WI38 (cell line): ENCODE measurements at regions not wholly inside any gene's neighbourhood (a gene's known extent, or its start where the extent isn't known, plus 50 kb on each side); places are given as distances from the start of the nearest gene placed in this dataset.

Experiments
- H3K4me3 ChIP-seq: 2 replicates; pipeline ENCODE4 v1.5.1; 2011; ENCODE audit warnings: low read depth, mild to moderate bottlenecking, control low read depth, low read length
- TF ChIP-seq, protein P1 (sequence below): IDR thresholded peaks from 2 replicates; pipeline ENCODE4 v1.5.1; 2012; ENCODE audit warnings: low read depth, mild to moderate bottlenecking, control low read depth, low read length

GRCh38 chr15:37223089-37223488 is 122.7 kb upstream of the MEIS2 start:
- TF ChIP-seq, protein P1, sequence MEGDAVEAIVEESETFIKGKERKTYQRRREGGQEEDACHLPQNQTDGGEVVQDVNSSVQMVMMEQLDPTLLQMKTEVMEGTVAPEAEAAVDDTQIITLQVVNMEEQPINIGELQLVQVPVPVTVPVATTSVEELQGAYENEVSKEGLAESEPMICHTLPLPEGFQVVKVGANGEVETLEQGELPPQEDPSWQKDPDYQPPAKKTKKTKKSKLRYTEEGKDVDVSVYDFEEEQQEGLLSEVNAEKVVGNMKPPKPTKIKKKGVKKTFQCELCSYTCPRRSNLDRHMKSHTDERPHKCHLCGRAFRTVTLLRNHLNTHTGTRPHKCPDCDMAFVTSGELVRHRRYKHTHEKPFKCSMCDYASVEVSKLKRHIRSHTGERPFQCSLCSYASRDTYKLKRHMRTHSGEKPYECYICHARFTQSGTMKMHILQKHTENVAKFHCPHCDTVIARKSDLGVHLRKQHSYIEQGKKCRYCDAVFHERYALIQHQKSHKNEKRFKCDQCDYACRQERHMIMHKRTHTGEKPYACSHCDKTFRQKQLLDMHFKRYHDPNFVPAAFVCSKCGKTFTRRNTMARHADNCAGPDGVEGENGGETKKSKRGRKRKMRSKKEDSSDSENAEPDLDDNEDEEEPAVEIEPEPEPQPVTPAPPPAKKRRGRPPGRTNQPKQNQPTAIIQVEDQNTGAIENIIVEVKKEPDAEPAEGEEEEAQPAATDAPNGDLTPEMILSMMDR, result no peak
- no peak overlapping the region for H3K4me3 ChIP-seq

DNA sequence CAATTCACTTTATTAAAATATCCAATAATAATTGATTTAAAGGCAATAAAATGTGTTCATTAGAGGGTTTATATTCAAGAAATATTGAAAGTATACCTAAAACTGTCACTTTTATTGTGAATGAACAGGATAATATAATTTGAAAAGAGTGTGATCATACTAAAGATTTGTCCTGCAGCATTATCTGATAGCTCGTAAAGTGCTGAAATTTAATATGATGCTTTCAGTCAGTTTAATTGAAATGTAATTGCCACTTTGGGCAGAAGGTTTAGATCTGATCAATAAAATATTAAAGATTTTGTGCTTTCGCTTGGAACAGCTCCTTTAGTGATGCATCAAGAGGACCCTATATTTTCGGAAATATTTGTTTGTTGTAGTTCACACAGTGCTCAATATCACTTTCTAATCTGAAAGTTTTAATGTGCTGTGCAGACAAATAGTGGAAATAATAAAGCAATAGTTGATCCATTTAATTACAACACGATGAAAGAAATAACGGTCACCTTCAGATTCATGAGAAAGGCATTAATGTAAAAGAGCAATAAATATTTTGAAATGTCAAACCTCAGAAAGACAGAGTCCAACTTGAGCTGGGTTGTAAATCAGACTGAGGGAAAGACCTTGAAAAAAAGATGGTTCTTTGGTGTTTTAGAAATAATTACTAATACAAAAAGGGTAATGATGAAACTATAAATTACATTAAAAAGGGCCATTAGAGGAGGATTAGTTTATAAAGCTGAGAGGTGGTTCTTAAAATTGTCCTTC is 129.7 kb upstream of the MEIS2 start:
- TF ChIP-seq, protein P1, result no peak
- H3K4me3 ChIP-seq, result no peak overlapping the region

GRCh38 chr15:37245358-37245757 is 145.0 kb upstream of the MEIS2 start:
- no peak overlapping the region for H3K4me3 ChIP-seq
- TF ChIP-seq, protein P1, result no peak

DNA sequence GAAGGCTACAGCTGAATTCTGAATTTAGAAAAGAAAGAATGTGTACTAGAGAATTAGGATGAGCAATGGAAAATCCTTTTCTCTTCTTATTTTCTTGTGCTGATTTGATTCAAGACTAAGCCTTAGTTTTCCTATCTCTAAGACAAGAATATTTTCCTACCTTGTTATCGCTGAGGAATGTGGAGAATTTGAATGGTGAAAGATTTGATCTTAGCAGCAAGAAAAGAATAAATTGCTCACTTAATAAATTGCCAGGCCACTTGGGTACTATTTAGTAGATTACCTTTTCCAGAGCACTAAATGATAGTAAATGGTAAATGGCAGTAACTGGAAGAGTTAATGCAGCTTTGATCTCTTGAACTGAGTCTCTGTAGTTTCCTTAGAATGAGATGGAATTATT is 145.7 kb upstream of the MEIS2 start:
- TF ChIP-seq, protein P1, result no peak
- H3K4me3 ChIP-seq, result no peak overlapping the region

- H3K4me3 ChIP-seq, result no peak overlapping the region
- TF ChIP-seq, protein P1, result no peak
These were observed 146.5 kb upstream of the MEIS2 start for GRCh38 chr15:37246856-37247255.

DNA sequence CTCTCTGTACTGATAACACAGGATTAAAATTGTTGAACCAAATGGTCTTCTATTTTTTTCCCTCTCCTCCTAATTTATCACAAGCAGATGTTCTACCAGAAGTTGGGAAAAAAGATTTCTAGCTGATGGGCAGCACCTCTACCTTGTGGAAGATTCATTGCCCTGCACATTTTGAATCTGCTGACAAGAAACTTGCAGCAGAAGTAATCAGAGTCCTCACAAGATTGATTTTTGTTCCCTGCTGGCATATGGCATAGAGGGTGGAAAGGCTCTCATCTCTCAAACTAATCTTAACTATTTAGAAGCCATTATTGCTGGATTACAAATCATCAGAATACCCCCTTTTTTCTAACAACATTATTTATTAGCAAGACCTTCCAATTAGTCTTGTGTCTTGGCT is 148.9 kb upstream of the MEIS2 start:
- H3K4me3 ChIP-seq, result no peak overlapping the region
- TF ChIP-seq, protein P1, result no peak

GRCh38 chr15:37252530-37252929 is 152.2 kb upstream of the MEIS2 start:
- TF ChIP-seq, protein P1, result no peak
- H3K4me3 ChIP-seq, result no peak overlapping the region
